Mesenchymal stem cell (in vitro differentiated cells and primary cell): ENCODE measurements at regions not wholly inside any gene's neighbourhood (a gene's known extent, or its start where the extent isn't known, plus 50 kb on each side); places are given as distances from the start of the nearest gene placed in this dataset.

Source experiments
- DNase-seq: peaks from one replicate; pipeline ENCODE4 v3.0.0-alpha.2; 2013
- H2AFZ ChIP-seq: one replicate; pipeline ENCODE4 v1.6.1; 2013; ENCODE audit warnings: low read depth, mild to moderate bottlenecking, control low read depth, inconsistent platforms, low read length, moderate library complexity
- H2AK5ac ChIP-seq: 2 replicates; pipeline ENCODE4 v1.6.1; 2013; ENCODE audit warnings: low read length, moderate library complexity, mild to moderate bottlenecking, inconsistent platforms; ENCODE audit not compliant: severe bottlenecking
- H2BK120ac ChIP-seq: one replicate; pipeline ENCODE4 v1.6.1; 2013; ENCODE audit warnings: low read depth, mild to moderate bottlenecking, inconsistent platforms, low read length, moderate library complexity
- H2BK12ac ChIP-seq, 2 experiments: one replicate each; pipeline ENCODE4 v1.6.1; 2013; ENCODE audit warnings: inconsistent platforms in 2 of 2, low read length in 2 of 2, mild to moderate bottlenecking in 2 of 2, moderate library complexity in 2 of 2, control low read depth in 1 of 2
- H2BK15ac ChIP-seq: one replicate; pipeline ENCODE4 v1.6.1; 2013; ENCODE audit warnings: mild to moderate bottlenecking, low read depth, inconsistent platforms; ENCODE audit not compliant: poor library complexity, severe bottlenecking
- H2BK5ac ChIP-seq: 2 replicates; pipeline ENCODE4 v1.6.1; 2013; ENCODE audit warnings: low read depth, mild to moderate bottlenecking, low read length, control low read depth, inconsistent platforms; ENCODE audit not compliant: poor library complexity, severe bottlenecking
- H3K14ac ChIP-seq, 2 experiments: one replicate each; pipeline ENCODE4 v1.6.1; 2013; ENCODE audit warnings: inconsistent platforms in 2 of 2, low read length in 2 of 2, control low read depth in 1 of 2, mild to moderate bottlenecking in 1 of 2, moderate library complexity in 1 of 2
- H3K18ac ChIP-seq, 2 experiments: one replicate each; pipeline ENCODE4 v1.6.1; 2013; ENCODE audit warnings: inconsistent platforms in 2 of 2, low read length in 2 of 2, control low read depth in 1 of 2, low read depth in 1 of 2, mild to moderate bottlenecking in 1 of 2
- H3K23ac ChIP-seq, 2 experiments: one replicate each; pipeline ENCODE4 v1.6.1; 2013; ENCODE audit warnings: inconsistent platforms in 2 of 2, low read length in 2 of 2, mild to moderate bottlenecking in 2 of 2, moderate library complexity in 2 of 2, control low read depth in 1 of 2
- H3K27ac ChIP-seq: 2 replicates; pipeline ENCODE4 v1.5.1; 2013; ENCODE audit warnings: mild to moderate bottlenecking, moderate library complexity, low read length, control low read depth, inconsistent platforms; ENCODE audit not compliant: poor library complexity, severe bottlenecking
- H3K27me3 ChIP-seq, 2 experiments: 2 replicates each; pipeline versions ENCODE4 v1.6.1 to v1.7.0; 2013; ENCODE audit warnings: low read length in 2 of 2, mild to moderate bottlenecking in 2 of 2, moderate library complexity in 2 of 2, control low read depth in 1 of 2, inconsistent platforms in 1 of 2; ENCODE audit not compliant: control insufficient read depth in 1 of 2, insufficient read depth in 1 of 2
- H3K36me3 ChIP-seq, 2 experiments: 2 replicates each; pipeline versions ENCODE4 v1.6.1 to v1.7.0; 2013; ENCODE audit warnings: low read length in 2 of 2, control low read depth in 1 of 2, inconsistent platforms in 1 of 2, low read depth in 1 of 2, mild to moderate bottlenecking in 1 of 2; ENCODE audit not compliant: insufficient read depth in 2 of 2, control insufficient read depth in 1 of 2
- H3K4ac ChIP-seq, 2 experiments: one replicate each; pipeline ENCODE4 v1.6.1; 2013; ENCODE audit warnings: inconsistent platforms in 2 of 2, low read length in 2 of 2, mild to moderate bottlenecking in 2 of 2, moderate library complexity in 2 of 2, control low read depth in 1 of 2, low read depth in 1 of 2
- H3K4me1 ChIP-seq: 2 replicates; pipeline ENCODE4 v1.6.1; 2013; ENCODE audit warnings: low read depth, low read length, control low read depth; ENCODE audit not compliant: control insufficient read depth, insufficient read depth
- H3K4me2 ChIP-seq: 2 replicates; pipeline ENCODE4 v1.6.1; 2013; ENCODE audit warnings: low read length, mild to moderate bottlenecking, inconsistent platforms; ENCODE audit not compliant: poor library complexity, severe bottlenecking
- H3K4me3 ChIP-seq, 2 experiments: 2 replicates each; pipeline versions ENCODE4 v1.5.1 to v1.7.0; 2013; ENCODE audit warnings: low read length in 2 of 2, mild to moderate bottlenecking in 2 of 2, control low read depth in 1 of 2, low read depth in 1 of 2; ENCODE audit not compliant: insufficient read depth in 1 of 2
- H3K79me1 ChIP-seq: replicated peaks from 2 replicates; pipeline ENCODE4 v1.6.1; 2013; ENCODE audit warnings: mild to moderate bottlenecking, control low read depth, low read length, inconsistent platforms; ENCODE audit not compliant: poor library complexity, severe bottlenecking
- H3K9ac ChIP-seq: 2 replicates; pipeline ENCODE4 v1.7.0; 2013; ENCODE audit warnings: mild to moderate bottlenecking, low read length, moderate library complexity
- H3K9me3 ChIP-seq: 2 replicates; pipeline ENCODE4 v1.7.0; 2013; ENCODE audit warnings: mild to moderate bottlenecking, low read length; ENCODE audit not compliant: control insufficient read depth
- H4K8ac ChIP-seq: one replicate; pipeline ENCODE4 v1.6.1; 2013; ENCODE audit warnings: inconsistent platforms, mild to moderate bottlenecking, low read length, moderate library complexity
- H4K91ac ChIP-seq: one replicate; pipeline ENCODE4 v1.6.1; 2013; ENCODE audit warnings: mild to moderate bottlenecking, low read length, inconsistent platforms
- WGBS: methylation state at CpG from one replicate; pipeline ENCODE4 v1.1.7; 2013; ENCODE audit warnings: mixed read lengths; 5-methylcytosine and 5-hydroxymethylcytosine counted together

- Histone ChIP-seq H3K27ac (no peak overlapping the region), H3K14ac (no peak overlapping the region), H3K79me1 (no peaks in the 10 kb centered on the region), H3K4me1 (peaks cover 16% of the 10 kb centered on the region), H3K4me3 (no peak overlapping the region), H3K4me2 (no peak overlapping the region), H2AK5ac (no peak overlapping the region), H3K4ac (no peak overlapping the region), H3K9ac (no peak overlapping the region), H3K9me3 (peaks cover 8% of the 10 kb centered on the region), H2BK15ac (no peak overlapping the region), H2BK120ac (no peak overlapping the region), H2BK5ac (no peak overlapping the region), H2AFZ (no peak overlapping the region), H3K27me3 (no peaks in the 10 kb centered on the region), H3K18ac (no peak overlapping the region), H4K91ac (no peak overlapping the region), H4K8ac (no peak overlapping the region), H3K36me3 (peaks cover 9 to 18% of the 10 kb centered on the region in 2 experiments), H3K23ac (no peak overlapping the region), H2BK12ac (no peak overlapping the region)
- no peak for DNase-seq
- 93% methylated on average over 32 of the region's 32 CpGs for WGBS
Observed at GRCh38 chr11:70486731-70487130, 88.4 kb downstream of the CTTN start.

GRCh38 chr11:70487160-70487559 is 88.8 kb downstream of the CTTN start:
- WGBS = 93% methylated on average over 25 of the region's 25 CpGs

GRCh38 chr11:70487756-70488155 is 89.4 kb downstream of the CTTN start:
- H3K9ac ChIP-seq = no peak overlapping the region

More at GRCh38 chr11:70487160-70487559, 88.8 kb downstream of the CTTN start:
- H3K4me1 ChIP-seq = peaks cover 12% of the 10 kb centered on the region
- H2BK15ac ChIP-seq = no peak overlapping the region
- H3K14ac ChIP-seq = no peak overlapping the region
- H4K8ac ChIP-seq = no peak overlapping the region
- no peak overlapping the region for H3K4me3 ChIP-seq
- H3K36me3 ChIP-seq = peaks cover 9 to 18% of the 10 kb centered on the region in 2 experiments
- no peaks in the 10 kb centered on the region for H3K79me1 ChIP-seq
- H3K23ac ChIP-seq = no peak overlapping the region
- H2AFZ ChIP-seq = no peak overlapping the region
- no peak overlapping the region for H2AK5ac ChIP-seq
- no peaks in the 10 kb centered on the region for H3K27me3 ChIP-seq
- no peak overlapping the region for H3K4ac ChIP-seq
- H3K9ac ChIP-seq = no peak overlapping the region
- H3K4me2 ChIP-seq = no peak overlapping the region
- no peak overlapping the region for H2BK5ac ChIP-seq
- H2BK120ac ChIP-seq = no peak overlapping the region
- H4K91ac ChIP-seq = no peak overlapping the region
- H3K9me3 ChIP-seq = peaks cover 8% of the 10 kb centered on the region
- H3K18ac ChIP-seq = no peak overlapping the region
- no peak overlapping the region for H3K27ac ChIP-seq
- no peak for DNase-seq
- no peak overlapping the region for H2BK12ac ChIP-seq

GRCh38 chr11:70488171-70488703 is 89.9 kb downstream of the CTTN start:
- no peak overlapping the region for H4K8ac ChIP-seq
- no peak overlapping the region for H3K14ac ChIP-seq
- no peak overlapping the region for H4K91ac ChIP-seq
- peaks cover 3% of the 10 kb centered on the region for H3K4me1 ChIP-seq
- no peak overlapping the region for H2BK15ac ChIP-seq
- H3K18ac ChIP-seq = no peak overlapping the region
- DNase-seq = no peak
- no peak overlapping the region for H2BK120ac ChIP-seq
- no peak overlapping the region for H2AK5ac ChIP-seq
- peaks cover 8% of the 10 kb centered on the region for H3K9me3 ChIP-seq
- H3K4me2 ChIP-seq = no peak overlapping the region
- peaks cover 9 to 18% of the 10 kb centered on the region in 2 experiments for H3K36me3 ChIP-seq
- H3K23ac ChIP-seq = no peak overlapping the region
- H3K4me3 ChIP-seq = no peak overlapping the region
- H3K4ac ChIP-seq = no peak overlapping the region
- no peaks in the 10 kb centered on the region for H3K27me3 ChIP-seq
- no peak overlapping the region for H2BK12ac ChIP-seq
- H3K79me1 ChIP-seq = no peaks in the 10 kb centered on the region
- no peak overlapping the region for H2BK5ac ChIP-seq
- no peak overlapping the region for H3K27ac ChIP-seq
- no peak overlapping the region for H3K9ac ChIP-seq
- H2AFZ ChIP-seq = no peak overlapping the region
- 90% methylated on average over 7 of the region's 7 CpGs for whole genome bisulfite sequencing

More at GRCh38 chr11:70487756-70488155, 89.4 kb downstream of the CTTN start:
- H3K27ac ChIP-seq = no peak overlapping the region
- no peak overlapping the region for H2BK12ac ChIP-seq
- no peak for DNase-seq
- H2BK15ac ChIP-seq = no peak overlapping the region
- peaks cover 6% of the 10 kb centered on the region for H3K4me1 ChIP-seq
- H3K4ac ChIP-seq = no peak overlapping the region
- H4K91ac ChIP-seq = no peak overlapping the region
- no peaks in the 10 kb centered on the region for H3K27me3 ChIP-seq
- H4K8ac ChIP-seq = no peak overlapping the region
- no peak overlapping the region for H3K4me3 ChIP-seq
- H3K14ac ChIP-seq = peak overlapping the region in 1 of 2 experiments; percentile 8
- no peak overlapping the region for H2BK5ac ChIP-seq
- H2AK5ac ChIP-seq = no peak overlapping the region
- no peak overlapping the region for H3K4me2 ChIP-seq
- no peak overlapping the region for H3K18ac ChIP-seq
- WGBS = 88% methylated on average over 16 of the region's 16 CpGs
- no peaks in the 10 kb centered on the region for H3K79me1 ChIP-seq
- H3K23ac ChIP-seq = no peak overlapping the region
- peaks cover 9 to 18% of the 10 kb centered on the region in 2 experiments for H3K36me3 ChIP-seq
- no peak overlapping the region for H2AFZ ChIP-seq
- no peak overlapping the region for H2BK120ac ChIP-seq
- H3K9me3 ChIP-seq = peaks cover 8% of the 10 kb centered on the region
